Stimulated activated CD8-positive, alpha-beta memory T cell treated with anti-CD3 and anti-CD28 coated beads, Interleukin-4, amount 100 ng/mL, for 24 hours (primary cell): ENCODE measurements at regions not wholly inside any gene's neighbourhood (a gene's known extent, or its start where the extent isn't known, plus 50 kb on each side); places are given as distances from the start of the nearest gene placed in this dataset.

ENCODE experiments used
- DNase-seq: peaks from one replicate; pipeline ENCODE4 v3.0.0-alpha.2; 2020; ENCODE audit warnings: low read depth

- no peak for DNase-seq
These were observed 75.9 kb downstream of the EDN3 start for GRCh38 chr20:59376109-59376841.

- DNase-seq = no peak
These were observed 76.6 kb downstream of the EDN3 start for GRCh38 chr20:59376998-59377397.

- DNase-seq = no peak
These were observed 77.4 kb downstream of the EDN3 start for GRCh38 chr20:59377842-59378241.

- no peak for DNase-seq
These were observed 78.0 kb downstream of the EDN3 start for GRCh38 chr20:59378396-59378795.

- DNase-seq = no peak
These were observed 78.6 kb downstream of the EDN3 start for GRCh38 chr20:59378966-59379365.

GRCh38 chr20:59381689-59382088, 81.3 kb downstream of the EDN3 start:
- no peak for DNase-seq

GRCh38 chr20:59382157-59382725, 81.8 kb downstream of the EDN3 start:
- DNase-seq = no peak

GRCh38 chr20:59382907-59383306, 82.5 kb downstream of the EDN3 start:
- DNase-seq = no peak

- no peak for DNase-seq
These were observed 84.6 kb downstream of the EDN3 start for GRCh38 chr20:59385038-59385437.

- no peak for DNase-seq
These were observed 85.1 kb downstream of the EDN3 start for GRCh38 chr20:59385480-59385879.

- DNase-seq = no peak
These were observed 86.4 kb downstream of the EDN3 start for GRCh38 chr20:59386809-59387208.

- no peak for DNase-seq
These were observed 87.5 kb downstream of the EDN3 start for GRCh38 chr20:59387891-59388290.

- no peak for DNase-seq
These were observed 88.0 kb downstream of the EDN3 start for GRCh38 chr20:59388402-59388801.

GRCh38 chr20:59390437-59390836, 90.0 kb downstream of the EDN3 start:
- DNase-seq = no peak

- no peak for DNase-seq
These were observed 91.6 kb downstream of the EDN3 start for GRCh38 chr20:59391975-59392374.

GRCh38 chr20:59392736-59393135, 92.3 kb downstream of the EDN3 start:
- DNase-seq = no peak

GRCh38 chr20:59393142-59393541, 92.7 kb downstream of the EDN3 start:
- no peak for DNase-seq

- no peak for DNase-seq
These were observed 95.3 kb downstream of the EDN3 start for GRCh38 chr20:59395729-59396128.

GRCh38 chr20:59398537-59399205, 98.3 kb downstream of the EDN3 start:
- no peak for DNase-seq

GRCh38 chr20:59399426-59400099, 99.2 kb downstream of the EDN3 start:
- no peak for DNase-seq

- DNase-seq = no peak
These were observed 100.3 kb downstream of the EDN3 start for GRCh38 chr20:59400708-59401107.

GRCh38 chr20:59402681-59403080, 102.3 kb downstream of the EDN3 start:
- DNase-seq = no peak
